ENCODE measurements at regions not wholly inside any gene's neighbourhood (a gene's known extent, or its start where the extent isn't known, plus 50 kb on each side); places are given as distances from the start of the nearest gene placed in this dataset.

DNA sequence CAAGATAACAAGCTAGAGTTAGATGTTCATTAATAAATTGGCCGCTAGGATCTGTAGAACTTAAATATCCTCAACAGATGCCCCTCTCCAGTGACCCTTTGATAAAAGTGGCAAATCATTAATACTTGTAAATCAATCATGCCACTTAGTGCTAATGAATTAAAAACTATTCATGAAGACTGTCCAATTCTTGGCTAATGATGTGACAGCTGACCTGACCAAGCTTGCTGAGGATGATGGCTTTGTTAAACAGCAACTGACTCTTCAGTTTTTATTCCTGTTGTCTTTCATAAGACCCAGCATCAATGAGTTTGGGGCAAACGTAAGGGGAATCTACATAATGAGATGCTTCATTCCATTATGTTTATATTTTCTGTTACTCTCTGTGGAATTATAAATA lies 396.8 kb upstream of the NMUR2 start:
- Histone ChIP-seq H3K36me3 (no peaks in the 10 kb centered on the region), H3K27ac (no peak overlapping the region), H3K27me3 (no peaks in the 10 kb centered on the region), H3K9me3 (no peaks in the 10 kb centered on the region), H3K4me3 (no peak overlapping the region), H3K4me1 (no peaks in the 10 kb centered on the region)
- 57 to 85% methylated on average over 2 of the region's 2 CpGs for WGBS, 2 donors (ENCODE audit: low coverage in 1 of 2)
- intact Hi-C loops (cut with DNase I; ENCODE audit: low total_unique reads) (no loop called here), in situ Hi-C loops (cut with MboI; ENCODE audit: low pct_ligation_motif_present in 1 of 4, low pct_unique_long_range_greater_than_20kb in 1 of 4, low sequenced_read_pairs in 3 of 4) (no loop called here)
- TF ChIP-seq POLR2AphosphoS5 (IDR thresholded peaks at IDR 0.05): no peak
- no peak for TF ChIP-seq CTCF (IDR thresholded peaks at IDR 0.05)
- TF ChIP-seq POLR2A (IDR thresholded peaks at IDR 0.05): no peak
- no peak for TF ChIP-seq EP300 (IDR thresholded peaks at IDR 0.05; ENCODE audit: low read depth)
- no peak for DNase-seq

GRCh38 chr5:152804179-152804578 lies 399.1 kb upstream of the NMUR2 start:
- no peak overlapping the region for H3K4me3 ChIP-seq
- 63 to 68% methylated on average over 3 of the region's 3 CpGs for WGBS, 2 donors (ENCODE audit: low coverage in 1 of 2)
- no peak for DNase-seq
- in situ Hi-C loops (cut with MboI; ENCODE audit: low pct_ligation_motif_present in 1 of 4, low pct_unique_long_range_greater_than_20kb in 1 of 4, low sequenced_read_pairs in 3 of 4): no loop called here
- H3K36me3 ChIP-seq: no peaks in the 10 kb centered on the region
- no peaks in the 10 kb centered on the region for H3K9me3 ChIP-seq
- intact Hi-C loops (cut with DNase I; ENCODE audit: low total_unique reads): no loop called here
- H3K4me1 ChIP-seq: no peaks in the 10 kb centered on the region
- no peaks in the 10 kb centered on the region for H3K27me3 ChIP-seq
- TF ChIP-seq EP300 (IDR thresholded peaks at IDR 0.05; ENCODE audit: low read depth): no peak
- TF ChIP-seq POLR2A (IDR thresholded peaks at IDR 0.05): no peak
- TF ChIP-seq CTCF (IDR thresholded peaks at IDR 0.05): no peak
- no peak for TF ChIP-seq POLR2AphosphoS5 (IDR thresholded peaks at IDR 0.05)
- H3K27ac ChIP-seq: no peak overlapping the region

- TF ChIP-seq CTCF (IDR thresholded peaks at IDR 0.05) (no peak), POLR2A (IDR thresholded peaks at IDR 0.05) (no peak), POLR2AphosphoS5 (IDR thresholded peaks at IDR 0.05) (no peak), EP300 (IDR thresholded peaks at IDR 0.05; ENCODE audit: low read depth) (no peak)
- H3K36me3 ChIP-seq: no peaks in the 10 kb centered on the region
- no peaks in the 10 kb centered on the region for H3K27me3 ChIP-seq
- H3K4me1 ChIP-seq: no peaks in the 10 kb centered on the region
- in situ Hi-C loops (cut with MboI; ENCODE audit: low pct_ligation_motif_present in 1 of 4, low pct_unique_long_range_greater_than_20kb in 1 of 4, low sequenced_read_pairs in 3 of 4): no loop called here
- WGBS, 2 donors (ENCODE audit: low coverage in 1 of 2): 69 to 80% methylated on average over 5 of the region's 5 CpGs
- intact Hi-C loops (cut with DNase I; ENCODE audit: low total_unique reads): no loop called here
- no peaks in the 10 kb centered on the region for H3K9me3 ChIP-seq
- DNase-seq: no peak
- no peak overlapping the region for H3K27ac ChIP-seq
- H3K4me3 ChIP-seq: no peak overlapping the region
Observed at GRCh38 chr5:152811988-152812387, 406.9 kb upstream of the NMUR2 start.

- WGBS, 2 donors (ENCODE audit: low coverage in 1 of 2): 71 to 85% methylated on average over 5 to 6 of the region's 6 CpGs
- DNase-seq: no peak
- no peak overlapping the region for H3K27ac ChIP-seq
- no peak for TF ChIP-seq POLR2AphosphoS5 (IDR thresholded peaks at IDR 0.05)
- no peak for TF ChIP-seq EP300 (IDR thresholded peaks at IDR 0.05; ENCODE audit: low read depth)
- no peak for TF ChIP-seq POLR2A (IDR thresholded peaks at IDR 0.05)
- TF ChIP-seq CTCF (IDR thresholded peaks at IDR 0.05): no peak
- H3K27me3 ChIP-seq: no peaks in the 10 kb centered on the region
- intact Hi-C loops (cut with DNase I; ENCODE audit: low total_unique reads) (no loop called here), in situ Hi-C loops (cut with MboI; ENCODE audit: low pct_ligation_motif_present in 1 of 4, low pct_unique_long_range_greater_than_20kb in 1 of 4, low sequenced_read_pairs in 3 of 4) (no loop called here)
- H3K36me3 ChIP-seq: no peaks in the 10 kb centered on the region
- no peaks in the 10 kb centered on the region for H3K9me3 ChIP-seq
- no peak overlapping the region for H3K4me3 ChIP-seq
- H3K4me1 ChIP-seq: no peaks in the 10 kb centered on the region
Observed at GRCh38 chr5:152813526-152813925, 408.4 kb upstream of the NMUR2 start.
